Fibroblast of lung (primary cell): ENCODE measurements at regions not wholly inside any gene's neighbourhood (a gene's known extent, or its start where the extent isn't known, plus 50 kb on each side); places are given as distances from the start of the nearest gene placed in this dataset.

Experiments used
- DNase-seq, 2 donors: peaks; one replicate each; pipeline versions ENCODE4 v3.0.0 to v3.0.0-alpha.2; 2010; ENCODE audit warnings: low read depth in 2 of 2
- H2AFZ ChIP-seq: 2 replicates; pipeline ENCODE4 v1.5.1; 2012; ENCODE audit warnings: low read length, control low read depth, inconsistent platforms
- H3K27ac ChIP-seq: 2 replicates; pipeline ENCODE4 v1.5.1; 2011; ENCODE audit warnings: low read length, control low read depth; ENCODE audit not compliant: insufficient read depth
- H3K27me3 ChIP-seq: 2 replicates; pipeline ENCODE4 v1.5.1; 2011; ENCODE audit warnings: mild to moderate bottlenecking, low read length; ENCODE audit not compliant: control insufficient read depth, insufficient read depth
- H3K36me3 ChIP-seq: 2 replicates; pipeline ENCODE4 v1.5.1; 2011; ENCODE audit warnings: low read length; ENCODE audit not compliant: control insufficient read depth, insufficient read depth
- H3K4me1 ChIP-seq: 2 replicates; pipeline ENCODE4 v1.5.1; 2011; ENCODE audit warnings: low read length; ENCODE audit not compliant: control insufficient read depth, insufficient read depth; ENCODE audit errors: extremely low read depth
- H3K4me2 ChIP-seq: 2 replicates; pipeline ENCODE4 v1.5.1; 2011; ENCODE audit warnings: low read length, control low read depth; ENCODE audit not compliant: insufficient read depth; ENCODE audit errors: extremely low read depth
- H3K4me3 ChIP-seq, 4 experiments: fragments of 200-600 bp in 1 of 4; sonication (generic) in 1 of 4; replicated peaks in 1 of 4; 2 replicates each; pipeline ENCODE4 v1.5.1; 2011 to 2016; ENCODE audit warnings: low read length in 4 of 4, low read depth in 3 of 4, mild to moderate bottlenecking in 3 of 4, control low read depth in 2 of 4, inconsistent platforms in 1 of 4, mixed read lengths in 1 of 4; ENCODE audit not compliant: insufficient read depth in 1 of 4; ENCODE audit errors: control extremely low read depth in 1 of 4
- H3K79me2 ChIP-seq: 2 replicates; pipeline ENCODE4 v1.5.1; 2012; ENCODE audit warnings: mild to moderate bottlenecking, low read length, inconsistent platforms; ENCODE audit not compliant: control insufficient read depth, insufficient read depth
- H3K9ac ChIP-seq: 2 replicates; pipeline ENCODE4 v1.5.1; 2011; ENCODE audit warnings: mild to moderate bottlenecking, low read length, control low read depth; ENCODE audit not compliant: insufficient read depth
- H3K9me3 ChIP-seq: 2 replicates; pipeline ENCODE4 v1.5.1; 2012; ENCODE audit warnings: low read depth, low read length; ENCODE audit not compliant: control insufficient read depth, insufficient read depth
- H4K20me1 ChIP-seq: 2 replicates; pipeline ENCODE4 v1.5.1; 2011; ENCODE audit warnings: low read length; ENCODE audit not compliant: control insufficient read depth, insufficient read depth; ENCODE audit errors: extremely low read depth
- EZH2 ChIP-seq: IDR thresholded peaks from 2 replicates; pipeline ENCODE4 v1.5.1; 2012; ENCODE audit warnings: low read length, control low read depth, mild to moderate bottlenecking; ENCODE audit errors: missing control alignments
- TF ChIP-seq, protein P1 (sequence below), 2 donors: IDR thresholded peaks in 1 of 2; conservative IDR thresholded peaks in 1 of 2; 1 replicate in 1 of 2; 2 replicates in 1 of 2; pipeline ENCODE4 v1.5.1; 2011 to 2012; ENCODE audit warnings: low read length in 2 of 2, control low read depth in 1 of 2, inconsistent platforms in 1 of 2, low read depth in 1 of 2, mild to moderate bottlenecking in 1 of 2

DNA sequence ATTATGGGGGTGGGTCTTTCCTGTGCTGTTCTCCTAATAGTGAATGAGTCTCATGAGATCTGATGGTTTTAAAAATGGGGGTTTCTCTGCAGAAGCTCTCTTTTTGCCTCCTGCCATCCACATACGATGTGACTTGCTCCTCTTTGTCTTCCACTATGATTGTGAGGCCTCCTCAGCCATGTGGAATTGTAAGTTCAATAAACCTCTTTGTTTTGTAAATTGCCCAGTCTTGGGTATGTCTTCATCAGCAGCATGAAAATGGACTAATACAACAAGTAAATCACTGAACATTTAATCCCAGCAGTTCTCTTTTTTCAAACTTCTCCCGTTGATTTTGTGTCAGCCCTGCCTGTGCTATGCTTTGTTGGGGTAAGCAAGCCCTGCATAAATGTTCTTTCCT lies 95.2 kb downstream of the FAM217A start:
- no peak overlapping the region for H3K4me3 ChIP-seq

DNA sequence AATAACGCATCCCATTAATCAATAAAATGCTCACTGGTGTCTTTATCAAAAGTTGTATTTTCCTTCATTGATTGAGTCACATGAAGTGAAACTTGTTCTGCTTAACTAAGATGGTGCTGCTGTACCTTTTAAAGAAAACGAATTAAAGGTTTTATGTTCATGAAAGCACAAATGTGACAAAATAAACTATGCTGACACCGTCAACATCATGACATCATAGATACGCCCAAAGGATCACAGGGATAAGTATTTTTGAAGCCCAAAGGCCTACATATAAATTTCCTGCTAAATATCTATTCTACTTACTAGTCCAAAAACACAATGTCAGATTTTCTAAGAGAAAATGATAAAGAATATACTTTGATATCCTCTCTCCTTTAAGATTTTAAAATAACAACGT lies 94.4 kb downstream of the FAM217A start:
- Histone ChIP-seq H3K4me1 (no peaks in the 10 kb centered on the region), H3K4me3 (no peak overlapping the region), H3K9ac (no peak overlapping the region), H3K9me3 (no peaks in the 10 kb centered on the region), H3K27ac (no peak overlapping the region), H3K36me3 (no peaks in the 10 kb centered on the region), H3K27me3 (no peaks in the 10 kb centered on the region), H3K4me2 (no peak overlapping the region), H2AFZ (no peak overlapping the region), H3K79me2 (no peaks in the 10 kb centered on the region), H4K20me1 (no peaks in the 10 kb centered on the region)
- TF ChIP-seq, protein P1, sequence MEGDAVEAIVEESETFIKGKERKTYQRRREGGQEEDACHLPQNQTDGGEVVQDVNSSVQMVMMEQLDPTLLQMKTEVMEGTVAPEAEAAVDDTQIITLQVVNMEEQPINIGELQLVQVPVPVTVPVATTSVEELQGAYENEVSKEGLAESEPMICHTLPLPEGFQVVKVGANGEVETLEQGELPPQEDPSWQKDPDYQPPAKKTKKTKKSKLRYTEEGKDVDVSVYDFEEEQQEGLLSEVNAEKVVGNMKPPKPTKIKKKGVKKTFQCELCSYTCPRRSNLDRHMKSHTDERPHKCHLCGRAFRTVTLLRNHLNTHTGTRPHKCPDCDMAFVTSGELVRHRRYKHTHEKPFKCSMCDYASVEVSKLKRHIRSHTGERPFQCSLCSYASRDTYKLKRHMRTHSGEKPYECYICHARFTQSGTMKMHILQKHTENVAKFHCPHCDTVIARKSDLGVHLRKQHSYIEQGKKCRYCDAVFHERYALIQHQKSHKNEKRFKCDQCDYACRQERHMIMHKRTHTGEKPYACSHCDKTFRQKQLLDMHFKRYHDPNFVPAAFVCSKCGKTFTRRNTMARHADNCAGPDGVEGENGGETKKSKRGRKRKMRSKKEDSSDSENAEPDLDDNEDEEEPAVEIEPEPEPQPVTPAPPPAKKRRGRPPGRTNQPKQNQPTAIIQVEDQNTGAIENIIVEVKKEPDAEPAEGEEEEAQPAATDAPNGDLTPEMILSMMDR (conservative IDR thresholded peaks at IDR 0.05 in 1 of 2, IDR thresholded peaks at IDR 0.05 in 1 of 2; ENCODE audit: low read depth in 1 of 2, low read length in 2 of 2) = no peak
- DNase-seq = no peak

More for the DNA sequence above, 95.2 kb downstream of the FAM217A start:
- Histone ChIP-seq H3K36me3 (no peaks in the 10 kb centered on the region), H3K79me2 (no peaks in the 10 kb centered on the region), H3K9me3 (no peaks in the 10 kb centered on the region), H3K27ac (no peak overlapping the region), H3K4me1 (no peaks in the 10 kb centered on the region), H3K27me3 (no peaks in the 10 kb centered on the region), H4K20me1 (no peaks in the 10 kb centered on the region), H3K9ac (no peak overlapping the region), H2AFZ (no peak overlapping the region), H3K4me2 (no peak overlapping the region)
- DNase-seq = no peak
- no peak for TF ChIP-seq EZH2
- TF ChIP-seq, protein P1 (conservative IDR thresholded peaks at IDR 0.05 in 1 of 2, IDR thresholded peaks at IDR 0.05 in 1 of 2; ENCODE audit: low read depth in 1 of 2, low read length in 2 of 2) = no peak

DNA sequence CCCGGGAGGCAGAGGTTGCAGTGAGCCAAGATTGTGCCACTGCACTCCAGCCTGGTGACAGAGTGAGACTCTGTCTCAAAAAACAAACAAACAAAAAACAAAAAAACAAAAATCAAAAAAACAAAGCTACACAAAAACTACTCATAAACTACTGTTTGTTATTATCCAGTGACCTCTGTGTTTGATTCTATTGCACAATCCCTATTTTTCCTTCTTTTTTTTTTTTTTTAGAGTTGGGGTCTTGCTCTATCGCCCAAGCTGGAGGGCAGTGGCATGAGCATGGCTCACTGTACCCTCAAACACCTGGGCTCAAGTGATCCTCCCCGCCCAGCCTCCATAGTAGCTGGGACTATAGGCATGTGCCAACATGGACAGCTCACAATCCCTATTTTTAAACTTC lies 92.7 kb downstream of the FAM217A start:
- DNase-seq = no peak
- no peak overlapping the region for H3K9ac ChIP-seq
- H4K20me1 ChIP-seq = no peaks in the 10 kb centered on the region
- no peaks in the 10 kb centered on the region for H3K27me3 ChIP-seq
- no peak overlapping the region for H2AFZ ChIP-seq
- no peaks in the 10 kb centered on the region for H3K36me3 ChIP-seq
- H3K4me2 ChIP-seq = no peak overlapping the region
- TF ChIP-seq, protein P1 (conservative IDR thresholded peaks at IDR 0.05 in 1 of 2, IDR thresholded peaks at IDR 0.05 in 1 of 2; ENCODE audit: low read depth in 1 of 2, low read length in 2 of 2) = no peak
- no peak for TF ChIP-seq EZH2
- H3K79me2 ChIP-seq = no peaks in the 10 kb centered on the region
- H3K4me3 ChIP-seq = no peak overlapping the region
- no peak overlapping the region for H3K27ac ChIP-seq
- H3K4me1 ChIP-seq = no peaks in the 10 kb centered on the region
- H3K9me3 ChIP-seq = no peaks in the 10 kb centered on the region
